NCI-H2171 treated with DMSO at 0.1 percent for 48 hours (cell line): ENCODE measurements at regions not wholly inside any gene's neighbourhood (a gene's known extent, or its start where the extent isn't known, plus 50 kb on each side); places are given as distances from the start of the nearest gene placed in this dataset.

Experiments used
- DNase-seq: peaks from one replicate; lab custom pipeline; 2025; lab: John Stamatoyannopoulos, UW

DNA sequence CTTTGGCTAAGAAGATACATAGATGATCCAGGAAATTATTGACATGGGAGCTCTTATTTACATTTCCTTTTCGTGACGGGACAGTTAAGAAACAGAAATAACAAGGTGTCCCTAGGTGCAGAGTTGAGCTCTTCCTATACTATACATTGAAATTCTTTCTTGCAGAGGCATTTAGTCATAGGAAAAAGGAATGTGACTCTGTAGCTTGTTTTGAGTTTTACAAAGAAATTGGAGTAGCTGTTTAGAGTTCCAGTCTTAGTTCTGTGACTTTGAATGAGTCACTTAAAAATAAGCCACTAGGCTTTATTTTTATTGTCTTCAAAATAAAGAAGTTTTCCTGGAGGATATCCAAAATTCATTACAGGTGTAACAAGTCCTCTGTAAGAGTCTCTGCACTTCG is 723.5 kb upstream of the SGO1 start:
- no peak for DNase-seq

DNA sequence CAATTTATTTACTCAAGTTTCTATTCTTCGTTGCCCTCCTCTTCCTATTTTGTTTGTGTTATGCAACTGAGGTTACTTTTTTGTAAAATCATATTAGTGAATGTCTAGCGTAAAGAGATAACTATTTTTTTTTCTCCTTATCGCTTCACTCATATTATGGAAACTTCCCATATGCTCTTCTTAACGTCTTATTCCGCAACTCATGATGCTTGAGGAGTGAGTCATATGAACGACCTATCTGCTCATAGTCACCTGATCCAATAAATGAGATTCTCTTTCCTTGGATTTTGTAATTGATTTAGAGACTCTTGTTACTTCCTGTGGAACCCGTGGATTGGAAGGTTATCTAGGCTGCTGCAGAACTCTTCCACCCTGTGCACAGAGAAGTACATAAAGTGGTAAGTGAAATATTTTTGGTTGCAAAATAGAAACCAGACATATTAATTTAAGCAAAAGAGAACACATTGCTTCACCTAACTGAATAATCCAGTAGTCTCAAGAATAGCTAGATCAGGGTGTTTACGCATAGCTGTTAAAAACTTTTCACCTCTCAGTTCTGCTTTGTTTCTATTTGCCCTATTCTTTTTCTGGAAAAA is 719.3 kb upstream of the SGO1 start:
- DNase-seq, result no peak

DNA sequence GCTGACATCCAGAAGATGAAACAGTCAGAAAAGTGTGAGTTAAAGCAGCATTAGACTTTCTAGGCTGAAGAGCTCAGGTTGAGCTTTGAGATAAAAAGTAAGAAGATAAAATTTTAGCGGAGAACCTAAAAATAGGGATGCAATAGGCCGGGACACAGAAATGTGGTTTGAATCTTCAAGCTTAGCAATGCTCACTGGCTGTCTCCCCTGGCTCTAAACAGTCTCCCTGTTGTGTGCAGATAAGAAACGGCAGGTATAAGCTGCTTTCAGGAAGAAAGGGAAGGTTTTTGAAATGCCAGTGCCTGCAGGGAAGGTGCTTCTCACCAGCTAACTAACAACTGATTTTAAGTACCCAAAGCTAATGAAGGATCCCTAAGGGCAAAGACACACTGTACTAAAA is 718.7 kb upstream of the SGO1 start:
- no peak for DNase-seq

DNA sequence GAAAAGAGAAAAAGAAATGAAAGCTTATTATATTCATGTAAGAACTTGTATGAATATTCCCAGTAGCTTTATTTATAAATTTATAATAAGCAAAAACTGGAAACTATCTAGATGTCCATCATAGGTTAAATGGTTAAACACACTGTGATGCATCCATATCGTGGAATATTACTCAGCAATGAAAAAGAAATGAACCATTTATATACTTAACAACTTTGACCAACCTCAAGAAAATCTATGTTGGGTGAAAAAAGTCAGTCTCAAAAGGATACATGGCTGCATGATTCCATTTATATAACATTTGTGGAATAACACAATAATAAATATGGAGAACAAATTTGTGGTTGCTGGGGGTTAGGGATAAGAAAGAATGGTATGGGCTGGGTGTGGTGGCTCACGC is 713.0 kb upstream of the SGO1 start:
- no peak for DNase-seq

DNA sequence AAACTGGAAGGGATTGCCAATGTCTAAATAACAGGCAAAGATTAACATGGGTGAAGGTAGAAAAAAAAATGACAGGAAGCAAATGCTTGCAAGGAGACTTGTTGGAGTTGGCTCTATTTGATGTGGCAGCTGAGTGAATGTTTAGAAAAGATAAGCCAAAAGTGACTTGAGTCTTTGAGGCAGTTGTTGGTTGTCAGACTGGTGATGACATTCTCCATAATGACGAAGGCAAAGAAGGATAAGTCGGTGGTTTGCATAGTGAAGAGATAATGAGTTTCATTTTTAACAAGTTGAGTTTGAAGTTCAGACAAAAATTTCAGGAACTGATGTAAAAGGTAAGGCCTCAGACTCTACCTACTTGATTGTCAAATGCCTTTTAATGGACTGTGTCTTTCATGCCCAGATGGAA is 704.1 kb upstream of the SGO1 start:
- DNase-seq, result no peak

DNA sequence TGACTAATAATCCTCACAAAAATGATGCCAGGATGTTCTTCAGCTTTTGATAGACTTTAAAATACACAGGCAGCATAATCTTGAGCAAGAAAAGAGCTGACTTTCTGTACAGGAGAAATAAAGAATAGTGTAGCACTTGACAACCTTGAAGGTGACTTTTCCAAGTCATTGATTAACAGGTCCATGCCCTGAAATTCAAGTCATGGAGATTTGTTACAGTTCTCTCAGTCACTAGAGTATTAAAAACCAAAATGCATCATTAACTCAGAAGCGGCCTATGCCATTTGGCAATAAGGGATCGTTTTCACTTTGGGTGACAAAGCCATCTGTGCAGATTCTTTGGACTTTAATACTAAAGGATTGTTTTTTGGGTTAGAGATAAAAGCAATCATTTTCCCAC is 692.7 kb upstream of the SGO1 start:
- DNase-seq, result peak; percentile 75

DNA sequence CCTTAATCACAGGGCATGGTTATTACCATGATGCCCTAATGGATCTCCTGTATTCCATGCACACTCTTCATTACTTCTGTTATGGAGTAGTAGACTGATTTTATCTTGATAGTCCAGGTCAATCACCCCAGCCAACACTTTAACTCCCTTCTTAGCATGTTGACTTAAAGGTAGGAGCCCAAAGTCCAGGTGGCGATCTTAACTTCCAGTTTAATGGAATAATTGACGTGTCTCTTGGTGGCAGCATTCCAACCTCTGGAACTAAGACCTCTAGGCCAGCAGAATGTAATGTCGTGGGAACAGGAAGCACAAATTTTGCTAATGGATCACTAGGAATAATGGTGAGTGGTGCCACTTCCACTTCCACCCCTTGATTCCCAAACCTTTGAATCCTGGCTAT is 687.2 kb upstream of the SGO1 start:
- DNase-seq, result no peak

DNA sequence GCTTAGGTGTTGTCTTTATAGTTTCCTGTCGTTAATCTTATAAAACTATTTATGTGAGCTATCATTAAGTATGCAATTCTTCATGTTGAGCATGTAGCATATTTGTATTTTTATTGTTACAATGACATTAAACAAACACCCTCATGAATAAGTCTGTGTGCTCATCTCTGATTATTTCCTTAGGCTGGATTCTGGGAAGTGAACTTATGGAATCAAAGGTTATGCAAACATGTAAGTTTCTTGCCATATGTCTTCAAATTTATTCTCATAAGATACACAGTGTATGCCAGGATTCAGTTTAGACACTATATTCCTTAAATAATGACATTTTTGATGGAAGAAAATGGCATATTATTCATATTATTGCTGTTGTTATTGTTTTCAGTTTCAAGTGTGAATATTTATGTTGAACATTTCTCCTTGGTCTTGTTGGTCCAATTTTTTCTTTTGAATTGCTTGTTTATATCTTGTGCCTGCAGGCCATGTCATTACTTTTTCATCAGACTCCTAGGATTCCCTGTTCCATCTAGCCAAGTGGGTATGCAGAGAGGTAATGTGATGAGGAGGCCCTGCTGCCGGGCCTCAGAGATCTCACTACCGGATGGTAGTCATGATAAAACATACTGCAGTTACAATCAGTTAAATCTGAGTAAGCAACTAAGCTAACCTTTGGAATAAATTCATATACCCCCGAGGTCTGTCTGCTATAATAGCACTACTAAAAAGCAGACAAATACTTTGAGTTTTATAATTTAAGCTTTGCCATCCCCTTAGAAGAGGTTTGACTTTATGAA is 684.3 kb upstream of the SGO1 start:
- DNase-seq, result peak; percentile 20

DNA sequence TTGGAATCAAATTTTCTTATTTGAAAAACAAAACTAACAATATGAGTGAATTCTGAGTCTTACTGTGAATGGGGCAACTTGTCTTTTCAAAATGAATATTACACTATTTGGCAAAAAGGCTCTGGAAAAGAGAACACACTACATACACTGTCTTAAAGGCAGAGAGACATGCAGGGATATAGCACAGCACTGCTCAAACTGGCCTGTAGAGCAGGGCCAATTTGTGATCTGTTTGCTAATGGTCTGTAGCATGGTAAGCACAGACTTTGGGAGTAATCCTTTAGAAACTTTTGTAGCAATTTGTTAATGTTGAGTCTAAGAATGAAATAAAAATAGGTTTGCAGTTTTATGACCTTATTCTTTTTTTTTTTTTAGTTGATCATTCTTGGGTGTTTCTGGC is 679.8 kb upstream of the SGO1 start:
- no peak for DNase-seq

DNA sequence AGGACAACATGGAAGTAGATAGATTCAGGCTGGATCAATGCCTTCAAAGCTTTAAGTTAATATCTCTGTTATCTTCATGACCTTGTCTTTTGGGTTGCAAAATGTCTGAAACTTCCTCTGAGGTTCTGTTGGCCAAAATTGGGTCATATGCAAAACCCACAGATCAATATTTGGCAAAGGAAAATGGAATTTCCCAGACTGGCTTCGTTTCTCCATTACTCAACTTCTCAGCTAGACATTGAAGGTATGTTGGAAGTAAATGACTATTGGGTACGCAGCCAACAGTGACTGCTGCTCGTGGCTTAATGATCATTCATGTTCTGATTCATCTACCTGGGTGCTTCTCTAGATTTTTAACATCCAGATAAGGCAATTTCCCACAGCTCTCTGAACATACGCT is 675.4 kb upstream of the SGO1 start:
- no peak for DNase-seq

DNA sequence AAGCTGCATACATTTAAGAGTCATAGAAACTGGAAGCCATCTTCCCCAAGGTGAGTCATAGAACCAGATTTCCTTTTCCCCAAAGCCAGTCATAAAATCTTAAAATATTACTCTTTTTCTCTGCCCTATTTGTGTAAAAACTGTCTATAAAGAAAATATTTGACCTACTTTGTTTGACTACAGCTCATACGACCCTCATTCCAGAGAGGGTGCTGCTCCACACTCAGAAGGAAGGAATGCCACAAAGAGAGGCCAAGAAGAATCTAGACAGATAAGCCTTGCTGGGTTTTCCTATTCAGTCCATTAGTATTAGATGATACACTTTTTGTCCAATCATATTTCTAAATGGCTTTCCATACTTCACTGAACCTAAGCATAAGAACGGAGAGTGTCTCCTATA is 671.6 kb upstream of the SGO1 start:
- no peak for DNase-seq

DNA sequence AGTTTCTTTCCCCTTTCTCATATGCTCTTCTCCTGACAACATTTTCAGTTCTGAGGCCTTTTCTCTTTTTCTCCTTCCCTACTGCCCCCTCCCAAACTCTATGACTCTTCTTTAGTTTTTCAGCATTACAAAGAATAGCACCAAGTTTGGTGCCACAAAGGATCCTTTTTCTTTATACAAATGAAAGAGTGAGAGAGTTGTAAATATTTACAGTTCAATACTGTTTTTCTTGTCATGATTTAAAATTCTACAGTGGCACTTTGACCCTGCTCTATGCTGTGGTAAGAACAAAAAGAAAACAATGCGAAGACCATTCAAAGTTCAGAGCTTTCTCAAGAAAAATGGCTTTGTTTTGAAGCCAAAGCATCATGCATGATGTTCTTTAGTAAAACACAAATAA is 667.9 kb upstream of the SGO1 start:
- no peak for DNase-seq

DNA sequence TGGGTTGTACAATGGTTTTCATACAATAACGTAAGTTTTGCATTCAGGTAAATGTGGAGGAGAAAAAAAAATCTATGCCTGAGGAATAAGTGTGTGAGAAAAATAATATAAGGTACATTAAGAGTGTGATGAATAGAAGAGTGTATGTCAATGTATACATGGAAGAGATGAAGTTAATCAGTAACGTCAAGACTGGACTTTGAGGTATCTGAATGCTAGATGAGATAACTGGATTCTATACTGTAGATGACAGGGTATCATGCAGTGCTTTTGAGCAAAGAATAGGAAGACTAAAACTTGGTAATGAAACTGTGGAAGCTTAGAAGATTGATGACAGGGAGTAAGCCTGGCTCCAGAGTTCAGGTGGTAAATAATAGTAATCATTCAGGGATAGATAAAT is 666.7 kb upstream of the SGO1 start:
- no peak for DNase-seq

DNA sequence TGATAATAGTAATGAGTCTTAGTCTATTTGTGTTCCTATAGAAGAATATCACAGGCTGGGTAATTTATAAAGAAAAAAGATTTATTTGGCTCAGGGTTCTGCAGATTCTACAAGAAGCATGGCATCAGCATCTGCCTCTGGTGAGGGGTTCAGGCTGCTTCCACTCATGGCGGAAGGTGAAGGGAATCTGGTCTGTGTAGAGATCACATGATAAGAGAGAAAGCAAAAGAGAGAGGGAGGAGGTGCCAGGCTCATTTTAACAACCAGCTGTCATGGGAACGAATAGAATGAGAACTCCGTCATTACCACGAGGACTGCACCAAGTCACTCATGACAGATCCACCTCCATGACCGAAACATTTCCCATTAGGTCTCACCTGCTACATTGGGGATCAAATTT is 664.0 kb upstream of the SGO1 start:
- DNase-seq, result peak; percentile 51

DNA sequence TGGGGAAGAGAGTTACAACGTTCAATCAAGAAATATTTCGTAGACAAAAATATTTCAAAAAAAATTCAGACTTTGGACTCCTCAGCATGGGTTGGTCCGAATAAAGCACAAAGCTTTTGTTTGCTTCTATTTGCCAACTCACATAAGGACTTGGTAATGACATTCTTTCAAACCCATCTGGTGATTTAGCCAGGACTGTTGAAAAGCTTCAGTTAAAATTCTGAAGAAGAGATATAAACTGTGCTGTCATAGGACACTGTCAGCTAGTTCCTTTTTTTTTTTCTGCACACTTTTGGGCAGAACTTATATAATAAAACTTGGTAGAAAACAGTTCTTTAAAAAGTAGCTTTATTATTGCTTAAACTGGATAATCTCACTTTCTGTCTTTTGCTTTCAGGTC is 660.8 kb upstream of the SGO1 start:
- DNase-seq, result no peak

DNA sequence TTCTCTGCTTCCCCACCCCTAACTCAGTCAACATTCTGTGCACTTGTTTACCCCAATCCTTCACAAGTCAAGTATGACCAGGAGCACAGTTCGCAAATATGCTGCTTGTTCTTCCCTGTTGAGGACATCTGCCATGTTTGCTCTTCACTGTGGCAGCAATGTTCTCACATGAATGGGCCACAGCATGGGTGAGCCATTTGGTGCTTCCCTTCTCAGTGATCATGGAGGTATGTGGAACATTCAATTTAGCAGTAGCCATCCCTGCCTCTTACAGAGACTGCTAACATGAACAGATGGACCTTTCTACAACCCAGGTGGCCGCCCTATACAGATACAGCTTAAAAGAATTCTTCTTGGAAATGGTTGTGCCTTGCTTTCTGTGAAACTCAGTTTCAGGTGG is 660.1 kb upstream of the SGO1 start:
- DNase-seq, result peak; percentile 64

DNA sequence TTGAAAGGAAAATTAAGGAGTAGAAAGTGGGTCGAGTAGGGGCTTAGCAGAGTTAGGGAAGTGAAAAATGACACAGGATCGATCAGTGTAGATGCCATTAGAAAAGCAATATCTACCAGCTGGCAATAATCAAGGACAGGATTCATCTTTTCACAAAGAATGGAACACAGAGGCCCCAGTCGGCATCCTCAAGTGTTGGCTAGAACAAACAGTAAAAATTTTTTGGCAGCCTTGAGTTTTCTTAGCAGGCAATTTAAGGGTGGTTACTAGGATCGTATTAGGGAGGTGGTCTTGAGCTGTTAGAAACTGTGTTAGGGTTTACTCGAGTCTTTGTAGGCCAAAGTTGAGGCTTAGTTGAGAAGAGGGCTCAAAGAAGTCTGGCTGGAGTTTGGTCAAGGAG is 658.8 kb upstream of the SGO1 start:
- no peak for DNase-seq

DNA sequence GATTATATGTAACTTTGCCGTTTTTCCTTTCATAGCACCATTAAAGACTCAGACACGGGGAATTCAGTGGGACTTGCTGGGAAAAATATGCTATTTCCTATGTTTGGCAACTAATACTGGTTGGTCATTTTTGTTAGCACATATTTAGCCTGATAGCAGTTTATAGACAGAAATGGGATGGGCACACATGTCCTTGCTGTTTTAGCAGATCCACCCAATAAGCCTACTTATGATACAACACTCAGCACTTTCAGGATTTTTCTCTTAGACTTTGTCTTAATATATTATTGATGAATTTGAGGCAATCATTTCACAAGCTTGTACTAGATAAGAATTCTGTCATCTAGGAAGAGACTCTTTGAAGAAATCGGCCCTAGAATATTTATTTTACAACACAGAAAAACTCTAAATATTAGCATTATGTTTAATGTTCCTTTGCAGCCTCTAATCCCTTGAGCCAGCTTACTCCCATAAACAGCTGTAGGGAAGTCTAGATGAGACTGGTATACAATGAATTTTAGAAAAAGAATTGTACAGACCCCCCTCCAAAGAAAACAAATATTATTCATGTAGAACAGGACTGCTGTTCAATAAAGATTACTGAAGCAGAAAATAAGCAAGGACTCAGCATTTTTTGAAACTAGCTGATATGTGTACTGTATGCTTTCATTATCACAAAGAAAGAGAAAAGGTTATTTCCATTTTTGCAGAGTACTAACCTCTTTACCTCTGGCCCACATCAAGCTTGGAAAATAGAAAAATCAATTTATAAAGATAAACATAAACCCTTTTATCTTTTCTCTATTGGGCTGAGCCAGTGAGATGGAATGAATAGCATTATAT is 656.8 kb upstream of the SGO1 start:
- no peak for DNase-seq

DNA sequence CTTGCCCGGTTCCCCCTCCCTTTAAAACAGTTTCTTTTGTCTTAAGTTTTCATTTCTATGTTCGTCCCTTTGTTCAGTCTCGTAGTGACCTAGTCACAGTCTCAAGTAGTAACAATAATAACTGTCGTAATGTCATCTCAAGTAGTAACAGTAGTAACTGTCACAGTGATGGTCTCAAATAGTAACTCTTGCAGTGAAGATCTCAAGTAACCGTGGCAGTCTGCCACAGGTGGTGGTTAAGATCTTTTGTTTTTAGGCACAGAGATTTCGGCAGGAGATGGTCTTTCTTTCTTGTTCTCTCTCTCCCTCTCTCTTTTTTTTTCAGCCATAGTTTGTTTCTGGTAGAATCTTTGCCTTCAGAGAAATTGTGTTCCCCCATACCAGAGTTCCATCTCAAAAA is 656.0 kb upstream of the SGO1 start:
- no peak for DNase-seq

DNA sequence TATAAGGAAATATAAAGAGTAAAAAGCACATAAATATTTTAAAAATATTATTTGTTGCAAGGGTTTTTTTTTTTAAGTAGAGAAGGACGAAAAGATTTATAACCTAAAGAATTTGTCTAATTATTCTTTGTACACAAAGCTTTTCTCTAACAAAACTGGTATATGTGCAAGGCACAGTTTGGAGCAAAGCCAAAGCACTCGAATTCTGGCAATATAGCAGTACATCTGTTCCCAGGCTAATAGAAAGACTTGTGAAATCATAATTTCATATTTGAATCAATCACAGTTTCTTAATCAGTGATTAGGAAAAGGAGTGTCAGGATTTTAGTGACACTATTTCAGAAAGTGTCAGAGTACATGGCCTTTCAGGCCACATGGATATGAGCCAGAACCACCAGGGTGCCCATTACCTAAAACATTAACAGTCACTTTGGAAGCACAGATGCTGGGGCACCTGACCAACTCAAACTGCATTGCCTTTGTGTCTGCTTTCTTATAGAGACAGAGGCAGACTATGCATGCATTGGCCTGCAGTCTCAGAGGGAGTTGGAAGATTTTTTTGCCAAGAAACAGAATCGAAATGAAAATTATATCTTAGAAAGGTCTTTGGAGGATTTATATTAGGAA is 651.8 kb upstream of the SGO1 start:
- peak; percentile 74 for DNase-seq

DNA sequence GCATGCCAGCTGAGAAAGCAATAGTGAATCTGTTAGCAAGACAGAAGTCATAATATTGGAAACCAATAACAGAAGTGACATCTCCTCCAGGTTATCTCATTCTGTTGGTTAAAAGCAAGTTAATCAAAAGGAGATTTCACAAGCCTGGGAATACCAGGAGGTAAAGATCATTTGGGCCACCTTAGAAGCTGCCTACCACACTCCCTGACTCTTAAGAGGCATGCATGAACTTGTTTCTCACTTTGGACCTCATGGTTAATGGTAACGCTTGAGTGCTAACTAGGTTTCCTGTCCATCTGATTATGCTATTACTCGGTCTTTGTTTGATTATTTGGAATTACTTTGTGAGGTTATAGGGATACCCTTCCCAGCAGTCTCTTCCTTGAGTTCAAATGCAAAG is 650.8 kb upstream of the SGO1 start:
- no peak for DNase-seq

DNA sequence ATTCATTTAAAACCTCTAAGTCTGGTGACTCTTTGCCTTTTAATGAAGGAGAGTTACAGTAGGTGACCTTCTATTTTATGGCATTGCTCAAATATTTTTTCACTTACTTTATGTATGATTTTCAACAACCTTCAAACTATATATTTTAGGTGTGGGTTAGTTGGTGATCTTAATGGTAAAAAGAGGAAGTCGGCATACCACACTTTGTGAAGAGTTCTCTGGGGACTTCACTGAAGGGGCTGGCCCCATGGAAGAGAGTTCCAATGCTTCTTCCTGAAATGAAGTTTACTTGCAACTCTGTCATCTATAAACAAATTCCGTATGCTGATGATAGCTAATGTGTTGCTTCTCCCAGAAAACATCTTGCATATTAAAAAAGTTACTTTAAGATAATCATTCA is 647.0 kb upstream of the SGO1 start:
- no peak for DNase-seq

DNA sequence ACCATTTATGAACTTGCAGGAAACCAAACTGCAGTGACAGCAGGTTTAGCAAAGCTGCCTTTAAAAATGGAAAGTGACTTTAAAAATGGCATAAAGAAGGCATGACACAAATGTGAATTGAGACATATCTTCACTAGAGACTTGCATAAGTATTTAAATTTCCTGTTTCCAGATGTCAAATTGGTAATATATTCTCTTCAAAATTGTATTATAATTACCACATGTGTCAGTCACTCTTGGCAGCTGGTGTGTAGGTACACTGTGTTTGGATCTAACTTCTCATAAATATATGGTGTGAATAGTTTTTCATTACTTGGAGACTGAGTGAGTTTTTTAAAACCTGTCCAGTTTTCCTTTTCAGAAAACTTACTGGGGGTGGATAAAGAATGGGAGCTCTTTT is 636.2 kb upstream of the SGO1 start:
- DNase-seq, result no peak
